GM19025 (cell line): ENCODE measurements at regions not wholly inside any gene's neighbourhood (a gene's known extent, or its start where the extent isn't known, plus 50 kb on each side); places are given as distances from the start of the nearest gene placed in this dataset.

Experiments
- ATAC-seq: cut with Tn5 transposase; IDR thresholded peaks from one replicate; pipeline ENCODE4 v1.9.1; 2021; ENCODE audit warnings: mild to moderate bottlenecking, low read depth, moderate library complexity; ENCODE audit not compliant: unreplicated experiment

- ATAC-seq = no peak
Observed at GRCh38 chr13:105825071-105825470, 710.4 kb downstream of the EFNB2 start.

- no peak for ATAC-seq
Observed at GRCh38 chr13:105821337-105821736, 714.1 kb downstream of the EFNB2 start.

- no peak for ATAC-seq
Observed at GRCh38 chr13:105820415-105820814, 715.0 kb downstream of the EFNB2 start.

GRCh38 chr13:105817498-105817897 lies 718.0 kb downstream of the EFNB2 start:
- ATAC-seq = no peak

GRCh38 chr13:105816994-105817393 lies 718.5 kb downstream of the EFNB2 start:
- ATAC-seq = no peak

- ATAC-seq = no peak
Observed at GRCh38 chr13:105814902-105815250, 720.6 kb downstream of the EFNB2 start.

GRCh38 chr13:105814219-105814901 lies 721.1 kb downstream of the EFNB2 start:
- ATAC-seq = no peak

- no peak for ATAC-seq
Observed at GRCh38 chr13:105806628-105806920, 728.9 kb downstream of the EFNB2 start.

- no peak for ATAC-seq
Observed at GRCh38 chr13:105805892-105806627, 729.4 kb downstream of the EFNB2 start.

- ATAC-seq = no peak
Observed at GRCh38 chr13:105804561-105805190, 730.8 kb downstream of the EFNB2 start.

- ATAC-seq = no peak
Observed at GRCh38 chr13:105799155-105799554, 736.3 kb downstream of the EFNB2 start.

- ATAC-seq = no peak
Observed at GRCh38 chr13:105798541-105798940, 736.9 kb downstream of the EFNB2 start.

GRCh38 chr13:105796081-105796480 lies 739.4 kb downstream of the EFNB2 start:
- ATAC-seq = no peak

- ATAC-seq = no peak
Observed at GRCh38 chr13:105790923-105791322, 744.5 kb downstream of the EFNB2 start.

GRCh38 chr13:105788530-105788929 lies 746.9 kb downstream of the EFNB2 start:
- no peak for ATAC-seq

- ATAC-seq = no peak
Observed at GRCh38 chr13:105787632-105788031, 747.8 kb downstream of the EFNB2 start.

- ATAC-seq = no peak
Observed at GRCh38 chr13:105785436-105785835, 750.0 kb downstream of the EFNB2 start.

GRCh38 chr13:105783261-105783660 lies 752.2 kb downstream of the EFNB2 start:
- no peak for ATAC-seq

GRCh38 chr13:105778196-105778595 lies 757.3 kb downstream of the EFNB2 start:
- no peak for ATAC-seq

- ATAC-seq = no peak
Observed at GRCh38 chr13:105774739-105775460, 760.6 kb downstream of the EFNB2 start.

GRCh38 chr13:105773863-105774538 lies 761.5 kb downstream of the EFNB2 start:
- ATAC-seq = no peak
